ENCODE measurements at regions not wholly inside any gene's neighbourhood (a gene's known extent, or its start where the extent isn't known, plus 50 kb on each side); places are given as distances from the start of the nearest gene placed in this dataset.

- Histone ChIP-seq H3K9me3 (replicated peaks; ENCODE audit: control insufficient read depth, insufficient read depth, low read depth, low read length) (no peaks in the 10 kb centered on the region), H3K9me1 (ENCODE audit: control insufficient read depth, insufficient read depth, low read length) (no peaks in the 10 kb centered on the region), H3K27ac (ENCODE audit: extremely low read depth, low read depth, low read length) (no peak overlapping the region), H2AFZ (ENCODE audit: low read depth, low read length) (no peak overlapping the region), H3K79me2 (ENCODE audit: control insufficient read depth, insufficient read depth, low read length) (no peaks in the 10 kb centered on the region), H3K27me3 (ENCODE audit: control insufficient read depth in 2 of 2, insufficient read depth in 2 of 2, low read length in 2 of 2) (no peaks in the 10 kb centered on the region), H3K4me2 (ENCODE audit: insufficient read depth, low read length) (no peak overlapping the region), H3K9ac (ENCODE audit: insufficient read depth in 1 of 2, low read depth in 2 of 2, low read length in 2 of 2) (no peak overlapping the region), H4K20me1 (replicated peaks; ENCODE audit: control insufficient read depth, insufficient read depth, low read length) (no peaks in the 10 kb centered on the region), H3K36me3 (ENCODE audit: control insufficient read depth, insufficient read depth, low read length) (no peaks in the 10 kb centered on the region), H3K4me3 (no peak overlapping the region), H3K4me1 (replicated peaks in 1 of 2; ENCODE audit: control insufficient read depth in 2 of 2, insufficient read depth in 2 of 2, low read length in 2 of 2) (no peaks in the 10 kb centered on the region)
- ChIA-PET CTCF (ENCODE audit: low intra/inter-chr PET ratio) (no interaction called here), POLR2A (no interaction called here)
- TF ChIP-seq RBM22 (IDR thresholded peaks at IDR 0.05; ENCODE audit: low read depth, low read length, poor library complexity, severe bottlenecking) (no peak), GABPB1 (CRISPR knock-in tag; IDR thresholded peaks at IDR 0.05) (no peak), RB1 (IDR thresholded peaks at IDR 0.05; ENCODE audit: low read depth) (no peak), NEUROD1 (IDR thresholded peaks at IDR 0.05; ENCODE audit: borderline replicate concordance, low read depth, low read length, partially characterized antibody) (no peak), TEAD2 (tag; IDR thresholded peaks at IDR 0.05) (no peak), KAT7 (CRISPR knock-in tag; IDR thresholded peaks at IDR 0.05; ENCODE audit: borderline replicate concordance) (no peak), ZNF347 (CRISPR knock-in tag; IDR thresholded peaks at IDR 0.05; ENCODE audit: low read depth) (no peak), ZEB2 (IDR thresholded peaks at IDR 0.05) (no peak), ZBTB43 (CRISPR knock-in tag; IDR thresholded peaks at IDR 0.05) (no peak), NR1H2 (CRISPR knock-in tag; IDR thresholded peaks at IDR 0.05) (no peak), ZKSCAN1 (IDR thresholded peaks at IDR 0.05; ENCODE audit: low read depth, low read length) (no peak), POLR2G (IDR thresholded peaks at IDR 0.05; ENCODE audit: low read depth, low read length) (no peak), ZNF12 (CRISPR knock-in tag; IDR thresholded peaks at IDR 0.05) (no peak), KLF1 (tag; IDR thresholded peaks at IDR 0.05) (no peak), SRF (CRISPR knock-in tag; IDR thresholded peaks at IDR 0.05) (no peak), TOE1 (IDR thresholded peaks at IDR 0.05; ENCODE audit: borderline replicate concordance) (no peak), TOE1 (CRISPR knock-in tag; IDR thresholded peaks at IDR 0.05; ENCODE audit: borderline replicate concordance, low read depth) (no peak), TSC22D4 (tag; IDR thresholded peaks at IDR 0.05) (no peak)
- TF ChIP-seq, protein P1, sequence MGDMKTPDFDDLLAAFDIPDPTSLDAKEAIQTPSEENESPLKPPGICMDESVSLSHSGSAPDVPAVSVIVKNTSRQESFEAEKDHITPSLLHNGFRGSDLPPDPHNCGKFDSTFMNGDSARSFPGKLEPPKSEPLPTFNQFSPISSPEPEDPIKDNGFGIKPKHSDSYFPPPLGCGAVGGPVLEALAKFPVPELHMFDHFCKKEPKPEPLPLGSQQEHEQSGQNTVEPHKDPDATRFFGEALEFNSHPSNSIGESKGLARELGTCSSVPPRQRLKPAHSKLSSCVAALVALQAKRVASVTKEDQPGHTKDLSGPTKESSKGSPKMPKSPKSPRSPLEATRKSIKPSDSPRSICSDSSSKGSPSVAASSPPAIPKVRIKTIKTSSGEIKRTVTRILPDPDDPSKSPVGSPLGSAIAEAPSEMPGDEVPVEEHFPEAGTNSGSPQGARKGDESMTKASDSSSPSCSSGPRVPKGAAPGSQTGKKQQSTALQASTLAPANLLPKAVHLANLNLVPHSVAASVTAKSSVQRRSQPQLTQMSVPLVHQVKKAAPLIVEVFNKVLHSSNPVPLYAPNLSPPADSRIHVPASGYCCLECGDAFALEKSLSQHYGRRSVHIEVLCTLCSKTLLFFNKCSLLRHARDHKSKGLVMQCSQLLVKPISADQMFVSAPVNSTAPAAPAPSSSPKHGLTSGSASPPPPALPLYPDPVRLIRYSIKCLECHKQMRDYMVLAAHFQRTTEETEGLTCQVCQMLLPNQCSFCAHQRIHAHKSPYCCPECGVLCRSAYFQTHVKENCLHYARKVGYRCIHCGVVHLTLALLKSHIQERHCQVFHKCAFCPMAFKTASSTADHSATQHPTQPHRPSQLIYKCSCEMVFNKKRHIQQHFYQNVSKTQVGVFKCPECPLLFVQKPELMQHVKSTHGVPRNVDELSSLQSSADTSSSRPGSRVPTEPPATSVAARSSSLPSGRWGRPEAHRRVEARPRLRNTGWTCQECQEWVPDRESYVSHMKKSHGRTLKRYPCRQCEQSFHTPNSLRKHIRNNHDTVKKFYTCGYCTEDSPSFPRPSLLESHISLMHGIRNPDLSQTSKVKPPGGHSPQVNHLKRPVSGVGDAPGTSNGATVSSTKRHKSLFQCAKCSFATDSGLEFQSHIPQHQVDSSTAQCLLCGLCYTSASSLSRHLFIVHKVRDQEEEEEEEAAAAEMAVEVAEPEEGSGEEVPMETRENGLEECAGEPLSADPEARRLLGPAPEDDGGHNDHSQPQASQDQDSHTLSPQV (IDR thresholded peaks at IDR 0.05) = no peak
- ATAC-seq = no peak
- intact Hi-C loops (cut with micrococcal nuclease) (no loop called here), in situ Hi-C loops (cut with MboI) (loop anchor here (25.0 kb wide), 1 partner anchor 1864 kb away; no protein-coding TSS in a partner anchor)
- no peak for FAIRE-seq
- no peak for DNase-seq (ENCODE audit: extremely low read depth in 1 of 4, low spot score in 3 of 4)
- no TSS peak for BruUV-seq (replicated peaks)
Observed at GRCh38 chr3:90076136-90076535, 968.7 kb downstream of the EPHA3 start.
